ENCODE measurements at regions not wholly inside any gene's neighbourhood (a gene's known extent, or its start where the extent isn't known, plus 50 kb on each side); places are given as distances from the start of the nearest gene placed in this dataset.

GRCh38 chr20:23153696-23154341 lies 67.7 kb upstream of the CD93 start:
- FAIRE-seq = no peak
- H3K4me3 ChIP-seq = no peak overlapping the region
- no peaks in the 10 kb centered on the region for H3K9me3 ChIP-seq
- H3K27me3 ChIP-seq = no peaks in the 10 kb centered on the region
- no peak for TF ChIP-seq CTCF (IDR thresholded peaks at IDR 0.05)
- WGBS, 2 donors = 85 to 88% methylated on average over 4 of the region's 4 CpGs
- no peaks in the 10 kb centered on the region for H3K36me3 ChIP-seq
- ATAC-seq = no peak
- H3K27ac ChIP-seq = no peak overlapping the region
- no peaks in the 10 kb centered on the region for H3K4me1 ChIP-seq
- no peak for DNase-seq
- intact Hi-C loops (cut with DNase I) = no loop called here

- Histone ChIP-seq H3K36me3 (no peaks in the 10 kb centered on the region), H3K4me3 (no peak overlapping the region), H3K27ac (no peak overlapping the region), H3K9me3 (no peaks in the 10 kb centered on the region), H3K4me1 (no peaks in the 10 kb centered on the region), H3K27me3 (no peaks in the 10 kb centered on the region)
- DNase-seq (no peak), ATAC-seq (no peak), FAIRE-seq (no peak)
- 91 to 92% methylated on average over 3 of the region's 3 CpGs for WGBS, 2 donors
- TF ChIP-seq CTCF (IDR thresholded peaks at IDR 0.05) = no peak
- intact Hi-C loops (cut with DNase I) = no loop called here
Measured at GRCh38 chr20:23152902-23153301, 66.8 kb upstream of the CD93 start.

GRCh38 chr20:23152308-23152892 lies 66.3 kb upstream of the CD93 start:
- no peak for FAIRE-seq
- no peak for TF ChIP-seq CTCF (IDR thresholded peaks at IDR 0.05)
- no peak overlapping the region for H3K27ac ChIP-seq

GRCh38 chr20:23151885-23152284 lies 65.8 kb upstream of the CD93 start:
- no peaks in the 10 kb centered on the region for H3K36me3 ChIP-seq
- 76 to 82% methylated on average over 8 of the region's 8 CpGs for WGBS, 2 donors
- H3K27ac ChIP-seq = no peak overlapping the region
- no peak overlapping the region for H3K4me3 ChIP-seq
- no peaks in the 10 kb centered on the region for H3K27me3 ChIP-seq
- H3K4me1 ChIP-seq = no peaks in the 10 kb centered on the region
- FAIRE-seq (no peak), ATAC-seq (no peak), DNase-seq (no peak)
- TF ChIP-seq CTCF (IDR thresholded peaks at IDR 0.05) = no peak
- H3K9me3 ChIP-seq = no peaks in the 10 kb centered on the region
- intact Hi-C loops (cut with DNase I) = no loop called here

More at GRCh38 chr20:23152308-23152892, 66.3 kb upstream of the CD93 start:
- Histone ChIP-seq H3K36me3 (no peaks in the 10 kb centered on the region), H3K4me1 (no peaks in the 10 kb centered on the region), H3K27me3 (no peaks in the 10 kb centered on the region), H3K9me3 (no peaks in the 10 kb centered on the region), H3K4me3 (no peak overlapping the region)
- 38 to 43% methylated on average over 9 of the region's 9 CpGs for WGBS, 2 donors
- intact Hi-C loops (cut with DNase I) = no loop called here
- peak; percentile 38 to 61 (median 44) for ATAC-seq
- no peak for DNase-seq

- no peak for ATAC-seq
- H3K4me3 ChIP-seq = no peak overlapping the region
- no peaks in the 10 kb centered on the region for H3K9me3 ChIP-seq
- intact Hi-C loops (cut with DNase I) = no loop called here
- FAIRE-seq = no peak
- no peaks in the 10 kb centered on the region for H3K4me1 ChIP-seq
- no peaks in the 10 kb centered on the region for H3K27me3 ChIP-seq
- H3K27ac ChIP-seq = no peak overlapping the region
- 74 to 78% methylated on average over 8 of the region's 8 CpGs for WGBS, 2 donors
- DNase-seq = no peak
- no peaks in the 10 kb centered on the region for H3K36me3 ChIP-seq
- TF ChIP-seq CTCF (IDR thresholded peaks at IDR 0.05) = no peak
Measured at GRCh38 chr20:23151008-23151703, 65.0 kb upstream of the CD93 start.

Measured in pancreas (tissue), 10 donors.